ENCODE measurements at regions not wholly inside any gene's neighbourhood (a gene's known extent, or its start where the extent isn't known, plus 50 kb on each side); places are given as distances from the start of the nearest gene placed in this dataset.
"Not testable (repeated sequence)": the region's sequence is repeated elsewhere in the genome, so short reads cannot be mapped to it uniquely, and the experiment has no call there.

- DNase-seq: no peak
Observed at GRCh38 chr9:108049026-108049607, 559.5 kb upstream of the KLF4 start.

GRCh38 chr9:108048406-108049025 is 558.9 kb upstream of the KLF4 start:
- no peak for DNase-seq

- not testable (repeated sequence) for DNase-seq
Observed at GRCh38 chr9:108047777-108048176, 558.2 kb upstream of the KLF4 start.

- DNase-seq: no peak
Observed at GRCh38 chr9:108047264-108047663, 557.7 kb upstream of the KLF4 start.

- no peak for DNase-seq
Observed at GRCh38 chr9:108045851-108046250, 556.3 kb upstream of the KLF4 start.

- DNase-seq: no peak
Observed at GRCh38 chr9:108043585-108043984, 554.0 kb upstream of the KLF4 start.

- DNase-seq: no peak
Observed at GRCh38 chr9:108041551-108041950, 552.0 kb upstream of the KLF4 start.

- DNase-seq: no peak
Observed at GRCh38 chr9:108040783-108041182, 551.2 kb upstream of the KLF4 start.

GRCh38 chr9:108039493-108039892 is 549.9 kb upstream of the KLF4 start:
- no peak for DNase-seq

- DNase-seq: no peak
Observed at GRCh38 chr9:108039012-108039411, 549.4 kb upstream of the KLF4 start.

- DNase-seq: no peak
Observed at GRCh38 chr9:108035487-108035886, 545.9 kb upstream of the KLF4 start.

GRCh38 chr9:108033976-108034964 is 544.7 kb upstream of the KLF4 start:
- DNase-seq: no peak

- DNase-seq: not testable (repeated sequence)
Observed at GRCh38 chr9:108032079-108032478, 542.5 kb upstream of the KLF4 start.

GRCh38 chr9:108031221-108031620 is 541.7 kb upstream of the KLF4 start:
- DNase-seq: not testable (repeated sequence)

- DNase-seq: not testable (repeated sequence)
Observed at GRCh38 chr9:108026718-108027117, 537.1 kb upstream of the KLF4 start.

GRCh38 chr9:108024604-108025003 is 535.0 kb upstream of the KLF4 start:
- DNase-seq: no peak

- no peak for DNase-seq
Observed at GRCh38 chr9:108022246-108022935, 532.8 kb upstream of the KLF4 start.

- no peak for DNase-seq
Observed at GRCh38 chr9:108021096-108021710, 531.6 kb upstream of the KLF4 start.

GRCh38 chr9:108019821-108020220 is 530.3 kb upstream of the KLF4 start:
- no peak for DNase-seq

GRCh38 chr9:108017671-108018070 is 528.1 kb upstream of the KLF4 start:
- peak; percentile 21 for DNase-seq

- DNase-seq: no peak
Observed at GRCh38 chr9:108016446-108016845, 526.9 kb upstream of the KLF4 start.

GRCh38 chr9:108015690-108016089 is 526.1 kb upstream of the KLF4 start:
- DNase-seq: no peak

GRCh38 chr9:108014353-108014752 is 524.8 kb upstream of the KLF4 start:
- DNase-seq: no peak

Data from retina (tissue), 1 donor.